Natural killer cell (primary cell): ENCODE measurements at regions not wholly inside any gene's neighbourhood (a gene's known extent, or its start where the extent isn't known, plus 50 kb on each side); places are given as distances from the start of the nearest gene placed in this dataset.

ENCODE experiments used
- ATAC-seq, 3 donors: fragments of 150-1000 bp in 2 of 3; fragments of 200-7000 bp in 1 of 3; cut with Tn5 transposase; 1 replicate in 1 of 3; 2 replicates in 2 of 3; pipeline ENCODE4 v1.10.0; 2021; ENCODE audit warnings: mild to moderate bottlenecking in 2 of 3, moderate library complexity in 2 of 3
- DNase-seq, 2 donors: peaks; one replicate each; pipeline versions ENCODE4 v3.0.0 to v3.0.0-alpha.2; 2013 to 2021; ENCODE audit warnings: mixed read lengths in 1 of 2
- H3K27ac ChIP-seq: one replicate; pipeline ENCODE4 v1.5.1; 2013; ENCODE audit warnings: mild to moderate bottlenecking, low read length
- H3K27me3 ChIP-seq: one replicate; pipeline ENCODE4 v1.6.1; 2013; ENCODE audit warnings: low read length; ENCODE audit not compliant: control insufficient read depth, insufficient read depth
- H3K36me3 ChIP-seq: one replicate; pipeline ENCODE4 v1.6.1; 2013; ENCODE audit warnings: low read length; ENCODE audit not compliant: control insufficient read depth, insufficient read depth
- H3K4me1 ChIP-seq: one replicate; pipeline ENCODE4 v1.6.1; 2013; ENCODE audit warnings: low read length; ENCODE audit not compliant: control insufficient read depth, insufficient read depth
- H3K4me3 ChIP-seq: one replicate; pipeline ENCODE4 v1.5.1; 2013; ENCODE audit warnings: low read length
- H3K9me3 ChIP-seq: one replicate; pipeline ENCODE4 v1.6.1; 2013; ENCODE audit warnings: low read length; ENCODE audit not compliant: control insufficient read depth, insufficient read depth
- H3K27ac Mint-ChIP-seq, 2 donors: one replicate each; pipeline ENCODE4 v1.8.0; 2022; ENCODE audit warnings: mild to moderate bottlenecking in 2 of 2, mixed read lengths in 2 of 2, moderate library complexity in 1 of 2
- H3K27me3 Mint-ChIP-seq, 2 donors: one replicate each; pipeline ENCODE4 v1.8.0; 2022; ENCODE audit warnings: low read depth in 2 of 2, mixed read lengths in 2 of 2
- H3K36me3 Mint-ChIP-seq: one replicate; pipeline ENCODE4 v1.8.0; 2022; ENCODE audit warnings: mixed read lengths
- H3K4me1 Mint-ChIP-seq, 2 donors: one replicate each; pipeline ENCODE4 v1.8.0; 2022; ENCODE audit warnings: mixed read lengths in 2 of 2
- H3K4me3 Mint-ChIP-seq: one replicate; pipeline ENCODE4 v1.8.0; 2022; ENCODE audit warnings: mild to moderate bottlenecking, moderate library complexity, mixed read lengths
- H3K9me3 Mint-ChIP-seq, 2 donors: one replicate each; pipeline ENCODE4 v1.8.0; 2022; ENCODE audit warnings: mixed read lengths in 2 of 2
- WGBS: methylation state at CpG from one replicate; pipeline ENCODE4 v1.1.7; 2013; ENCODE audit warnings: missing lambda C conversion rate; ENCODE audit not compliant: insufficient coverage; 5-methylcytosine and 5-hydroxymethylcytosine counted together
- intact Hi-C: fragments of 100-400 bp; cut with micrococcal nuclease; formaldehyde crosslinking; loops from one replicate; pipeline ENCODE4 v1.14.2; 2022
- TF ChIP-seq, protein P1 (sequence below): fragments of 200-600 bp; IDR thresholded peaks from one replicate; pipeline ENCODE4 v1.8.0; 2022; ENCODE audit warnings: antibody characterized with exemption

DNA sequence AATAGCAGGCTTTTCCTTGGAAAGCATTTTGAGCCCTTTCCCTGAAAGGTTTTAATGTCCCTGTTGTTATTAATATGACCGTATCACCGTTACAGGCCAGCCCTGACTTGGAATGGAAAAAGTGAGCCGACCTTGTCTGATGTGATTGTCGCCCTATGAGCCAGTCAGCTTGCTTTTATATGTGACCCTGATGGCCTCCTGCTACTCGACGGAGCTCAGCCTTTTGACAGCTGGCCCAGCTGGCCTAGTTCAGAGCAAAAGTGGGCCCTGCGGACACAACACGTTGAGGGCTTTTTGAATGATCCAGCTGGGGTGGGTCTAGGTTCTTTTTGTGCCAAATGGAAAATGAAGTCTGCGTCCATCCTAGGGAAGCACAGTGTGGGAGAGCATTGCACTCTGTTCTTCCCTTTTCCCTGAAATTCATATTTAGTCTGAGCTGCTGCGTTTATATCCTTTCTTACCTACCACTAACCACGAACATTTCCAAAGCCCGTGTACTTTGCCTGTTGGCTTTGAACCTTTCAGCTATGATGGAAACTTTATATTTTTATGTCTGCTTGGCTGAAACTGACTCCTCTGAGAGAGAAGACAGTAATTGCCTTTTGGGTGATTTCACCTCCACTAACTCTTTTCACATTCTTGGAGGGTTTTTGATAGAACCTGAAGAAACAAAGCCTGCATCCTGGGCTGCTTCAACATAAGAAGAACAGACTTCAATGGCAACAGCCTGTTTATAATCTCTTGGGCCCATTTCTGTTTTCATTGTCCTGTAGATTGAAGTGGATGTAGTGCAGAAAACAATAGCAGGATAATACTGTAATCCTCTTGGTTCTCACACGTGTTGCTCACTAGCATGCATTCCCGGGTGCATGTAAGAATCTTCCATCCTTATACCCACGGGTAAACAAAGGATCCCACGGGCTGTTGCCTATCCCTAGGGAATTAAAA, 121.8 kb upstream of the HDGFL1 start:
- no peaks in the 10 kb centered on the region for H3K36me3 ChIP-seq
- no peak overlapping the region for H3K27ac Mint-ChIP-seq
- no peaks in the 10 kb centered on the region for H3K27me3 ChIP-seq
- ATAC-seq = no peak
- H3K4me1 Mint-ChIP-seq = no peaks in the 10 kb centered on the region
- 72% methylated on average over 12 of the region's 16 CpGs for WGBS
- no peak overlapping the region for H3K4me3 Mint-ChIP-seq
- no peak overlapping the region for H3K4me3 ChIP-seq
- intact Hi-C loops = no loop called here
- TF ChIP-seq, protein P1, sequence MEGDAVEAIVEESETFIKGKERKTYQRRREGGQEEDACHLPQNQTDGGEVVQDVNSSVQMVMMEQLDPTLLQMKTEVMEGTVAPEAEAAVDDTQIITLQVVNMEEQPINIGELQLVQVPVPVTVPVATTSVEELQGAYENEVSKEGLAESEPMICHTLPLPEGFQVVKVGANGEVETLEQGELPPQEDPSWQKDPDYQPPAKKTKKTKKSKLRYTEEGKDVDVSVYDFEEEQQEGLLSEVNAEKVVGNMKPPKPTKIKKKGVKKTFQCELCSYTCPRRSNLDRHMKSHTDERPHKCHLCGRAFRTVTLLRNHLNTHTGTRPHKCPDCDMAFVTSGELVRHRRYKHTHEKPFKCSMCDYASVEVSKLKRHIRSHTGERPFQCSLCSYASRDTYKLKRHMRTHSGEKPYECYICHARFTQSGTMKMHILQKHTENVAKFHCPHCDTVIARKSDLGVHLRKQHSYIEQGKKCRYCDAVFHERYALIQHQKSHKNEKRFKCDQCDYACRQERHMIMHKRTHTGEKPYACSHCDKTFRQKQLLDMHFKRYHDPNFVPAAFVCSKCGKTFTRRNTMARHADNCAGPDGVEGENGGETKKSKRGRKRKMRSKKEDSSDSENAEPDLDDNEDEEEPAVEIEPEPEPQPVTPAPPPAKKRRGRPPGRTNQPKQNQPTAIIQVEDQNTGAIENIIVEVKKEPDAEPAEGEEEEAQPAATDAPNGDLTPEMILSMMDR = no peak
- no peak for DNase-seq
- no peaks in the 10 kb centered on the region for H3K9me3 ChIP-seq
- H3K9me3 Mint-ChIP-seq = peaks cover 0 to 3% of the 10 kb centered on the region in 2 donors
- no peaks in the 10 kb centered on the region for H3K27me3 Mint-ChIP-seq
- no peak overlapping the region for H3K27ac ChIP-seq
- H3K36me3 Mint-ChIP-seq = no peaks in the 10 kb centered on the region
- H3K4me1 ChIP-seq = no peaks in the 10 kb centered on the region

DNA sequence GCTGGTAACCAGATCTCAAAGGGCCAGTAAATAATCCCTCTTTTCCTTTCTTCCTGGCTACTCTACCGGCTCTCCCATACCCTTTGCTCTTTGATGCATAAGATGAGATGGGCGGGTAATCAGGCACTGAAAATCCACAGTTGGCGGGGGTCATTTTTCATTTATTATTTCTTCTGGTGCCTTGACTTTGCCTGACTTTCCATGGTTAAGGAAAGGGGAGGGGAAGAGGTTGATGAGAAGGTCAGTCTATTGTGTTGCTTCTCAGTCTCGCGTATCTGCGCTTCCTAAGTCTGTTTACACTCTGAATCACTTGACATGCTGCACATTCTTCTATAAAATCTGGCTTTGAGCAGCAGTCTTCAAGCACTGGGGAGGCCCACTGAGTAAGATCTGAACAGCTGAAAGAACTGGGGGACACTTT, 121.1 kb upstream of the HDGFL1 start:
- H3K4me3 Mint-ChIP-seq = no peak overlapping the region
- H3K27me3 Mint-ChIP-seq = no peaks in the 10 kb centered on the region
- no peaks in the 10 kb centered on the region for H3K36me3 Mint-ChIP-seq

DNA sequence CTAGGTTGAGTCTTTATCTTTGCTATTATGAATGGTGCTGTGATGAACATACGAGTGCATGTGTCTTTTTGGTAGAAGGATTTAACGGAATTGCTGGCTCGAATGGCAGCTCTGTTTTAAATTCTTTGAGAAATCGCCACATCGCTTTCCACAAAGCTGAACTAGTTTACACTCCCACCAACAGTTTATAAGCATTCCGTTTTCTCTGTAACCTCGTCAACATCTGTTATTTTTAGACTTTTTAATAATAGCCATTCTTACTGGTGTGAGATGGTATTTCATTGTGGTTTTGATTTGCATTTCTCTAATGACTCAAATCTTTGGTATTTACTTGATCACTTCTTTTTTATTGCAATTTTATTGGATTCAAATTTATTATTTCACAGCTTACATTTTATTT, 117.4 kb upstream of the HDGFL1 start:
- no peak overlapping the region for H3K4me3 ChIP-seq
- Mint-ChIP-seq H3K4me1 (no peaks in the 10 kb centered on the region), H3K9me3 (peaks cover 3 to 9% of the 10 kb centered on the region in 2 donors), H3K36me3 (no peaks in the 10 kb centered on the region), H3K27me3 (no peaks in the 10 kb centered on the region), H3K27ac (no peak overlapping the region), H3K4me3 (no peak overlapping the region)
- TF ChIP-seq, protein P1 = no peak
- no peaks in the 10 kb centered on the region for H3K27me3 ChIP-seq
- DNase-seq = no peak
- H3K4me1 ChIP-seq = no peaks in the 10 kb centered on the region
- no peaks in the 10 kb centered on the region for H3K9me3 ChIP-seq
- intact Hi-C loops = no loop called here
- H3K36me3 ChIP-seq = no peaks in the 10 kb centered on the region
- no peak overlapping the region for H3K27ac ChIP-seq
- ATAC-seq = no peak
- WGBS = 87% methylated on average over 5 of the region's 7 CpGs

More for the DNA sequence above, 121.1 kb upstream of the HDGFL1 start:
- H3K4me1 Mint-ChIP-seq = no peaks in the 10 kb centered on the region
- peaks cover 0 to 4% of the 10 kb centered on the region in 2 donors for H3K9me3 Mint-ChIP-seq
- H3K4me3 ChIP-seq = no peak overlapping the region
- ATAC-seq = no peak
- intact Hi-C loops = no loop called here
- DNase-seq = no peak
- no peaks in the 10 kb centered on the region for H3K36me3 ChIP-seq
- no peak overlapping the region for H3K27ac Mint-ChIP-seq
- TF ChIP-seq, protein P1 = no peak
- 93% methylated on average over 5 of the region's 6 CpGs for WGBS
- H3K27me3 ChIP-seq = no peaks in the 10 kb centered on the region
- no peak overlapping the region for H3K27ac ChIP-seq
- H3K9me3 ChIP-seq = no peaks in the 10 kb centered on the region
- H3K4me1 ChIP-seq = no peaks in the 10 kb centered on the region
